KMS-11 (cell line): ENCODE measurements at regions not wholly inside any gene's neighbourhood (a gene's known extent, or its start where the extent isn't known, plus 50 kb on each side); places are given as distances from the start of the nearest gene placed in this dataset.

ENCODE experiments used
- H2AFZ ChIP-seq: fragments of 200-600 bp; sonication (generic); 2 replicates; pipeline ENCODE4 v1.6.1; 2016; ENCODE audit warnings: antibody characterized with exemption, mixed run types, low read depth
- H3K27ac ChIP-seq: fragments of 200-600 bp; sonication (generic); 2 replicates; pipeline ENCODE4 v1.6.1; 2016; ENCODE audit warnings: mild to moderate bottlenecking, mixed run types
- H3K27me3 ChIP-seq: fragments of 200-600 bp; sonication (generic); 2 replicates; pipeline ENCODE4 v1.6.1; 2017; ENCODE audit warnings: mild to moderate bottlenecking, low read depth, mixed run types, moderate library complexity; ENCODE audit not compliant: insufficient read depth
- H3K36me3 ChIP-seq: fragments of 200-600 bp; sonication (generic); 2 replicates; pipeline ENCODE4 v1.6.1; 2017; ENCODE audit warnings: mild to moderate bottlenecking, mixed run types; ENCODE audit not compliant: insufficient read depth
- H3K4me1 ChIP-seq: fragments of 200-600 bp; sonication (generic); 2 replicates; pipeline ENCODE4 v1.6.1; 2016; ENCODE audit warnings: mild to moderate bottlenecking, low read depth, mixed run types; ENCODE audit not compliant: poor library complexity, severe bottlenecking
- H3K4me2 ChIP-seq: fragments of 200-600 bp; sonication (generic); 2 replicates; pipeline ENCODE4 v1.7.0; 2016; ENCODE audit warnings: mild to moderate bottlenecking, mixed run types
- H3K4me3 ChIP-seq: fragments of 200-600 bp; sonication (generic); IDR thresholded peaks from 2 replicates; pipeline ENCODE4 v1.6.1; 2017; ENCODE audit warnings: low read depth, low read length, mixed read lengths; ENCODE audit not compliant: insufficient read depth
- H3K79me2 ChIP-seq: fragments of 200-600 bp; sonication (generic); 2 replicates; pipeline ENCODE4 v1.6.1; 2016; ENCODE audit warnings: low read depth, mixed run types; ENCODE audit not compliant: insufficient read depth
- H3K9ac ChIP-seq: fragments of 200-600 bp; sonication (generic); 2 replicates; pipeline ENCODE4 v1.6.1; 2016; ENCODE audit warnings: mild to moderate bottlenecking, mixed run types
- H4K20me1 ChIP-seq: fragments of 200-600 bp; sonication (generic); 2 replicates; pipeline ENCODE4 v1.6.1; 2016; ENCODE audit warnings: mild to moderate bottlenecking, mixed run types; ENCODE audit not compliant: insufficient read depth
- TF ChIP-seq, protein P1 (sequence below): fragments of 200-600 bp; sonication (generic); conservative IDR thresholded peaks from 2 replicates; pipeline ENCODE4 v1.6.1; 2017; ENCODE audit warnings: low read depth, mild to moderate bottlenecking, antibody characterized with exemption, low read length, moderate library complexity, mixed read lengths

DNA sequence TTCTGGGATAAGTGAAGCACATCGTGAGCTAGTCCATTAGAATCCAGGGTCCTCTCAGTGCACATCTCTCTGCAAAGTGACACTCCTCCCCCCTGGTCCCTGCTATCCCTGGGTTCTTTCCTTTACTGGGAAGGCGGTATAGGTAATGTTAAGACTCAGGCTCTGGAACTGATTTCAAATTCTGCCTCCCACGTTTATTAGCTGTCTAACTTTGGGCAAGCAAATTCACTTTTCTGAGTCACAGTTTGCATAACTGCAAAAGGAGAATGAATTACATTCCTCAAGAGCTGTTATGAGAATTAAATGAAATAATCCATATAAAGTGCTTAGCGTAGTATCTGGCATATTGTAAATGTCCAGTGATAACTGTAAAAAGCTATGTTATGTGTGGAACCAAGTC lies 168.1 kb upstream of the LRRN1 start:
- H3K4me1 ChIP-seq = peaks cover 7% of the 10 kb centered on the region
- H3K4me2 ChIP-seq = no peak overlapping the region
- no peak overlapping the region for H3K4me3 ChIP-seq
- no peaks in the 10 kb centered on the region for H3K79me2 ChIP-seq
- TF ChIP-seq, protein P1, sequence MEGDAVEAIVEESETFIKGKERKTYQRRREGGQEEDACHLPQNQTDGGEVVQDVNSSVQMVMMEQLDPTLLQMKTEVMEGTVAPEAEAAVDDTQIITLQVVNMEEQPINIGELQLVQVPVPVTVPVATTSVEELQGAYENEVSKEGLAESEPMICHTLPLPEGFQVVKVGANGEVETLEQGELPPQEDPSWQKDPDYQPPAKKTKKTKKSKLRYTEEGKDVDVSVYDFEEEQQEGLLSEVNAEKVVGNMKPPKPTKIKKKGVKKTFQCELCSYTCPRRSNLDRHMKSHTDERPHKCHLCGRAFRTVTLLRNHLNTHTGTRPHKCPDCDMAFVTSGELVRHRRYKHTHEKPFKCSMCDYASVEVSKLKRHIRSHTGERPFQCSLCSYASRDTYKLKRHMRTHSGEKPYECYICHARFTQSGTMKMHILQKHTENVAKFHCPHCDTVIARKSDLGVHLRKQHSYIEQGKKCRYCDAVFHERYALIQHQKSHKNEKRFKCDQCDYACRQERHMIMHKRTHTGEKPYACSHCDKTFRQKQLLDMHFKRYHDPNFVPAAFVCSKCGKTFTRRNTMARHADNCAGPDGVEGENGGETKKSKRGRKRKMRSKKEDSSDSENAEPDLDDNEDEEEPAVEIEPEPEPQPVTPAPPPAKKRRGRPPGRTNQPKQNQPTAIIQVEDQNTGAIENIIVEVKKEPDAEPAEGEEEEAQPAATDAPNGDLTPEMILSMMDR = no peak
- H3K27ac ChIP-seq = no peak overlapping the region
- H3K9ac ChIP-seq = no peak overlapping the region
- H3K27me3 ChIP-seq = no peaks in the 10 kb centered on the region
- H4K20me1 ChIP-seq = no peaks in the 10 kb centered on the region
- no peaks in the 10 kb centered on the region for H3K36me3 ChIP-seq
- no peak overlapping the region for H2AFZ ChIP-seq

DNA sequence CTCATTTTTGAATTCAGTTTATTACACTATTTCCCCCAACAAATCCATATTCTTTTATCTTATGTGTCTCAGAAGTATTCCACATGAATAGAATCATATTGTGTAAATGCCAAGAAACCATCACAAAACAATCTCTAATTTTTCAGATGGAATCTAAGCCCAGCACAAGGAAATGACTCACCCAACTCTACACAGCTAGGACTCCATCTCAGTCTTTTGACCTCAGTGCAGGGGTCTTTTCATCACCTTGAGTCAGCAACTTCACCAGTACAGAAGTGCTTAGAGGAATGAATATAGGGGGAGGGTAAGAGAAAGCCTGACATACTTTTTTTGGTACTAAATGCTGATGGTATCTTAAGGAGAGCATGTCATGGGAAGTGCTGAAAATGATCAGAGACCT lies 169.3 kb upstream of the LRRN1 start:
- H3K4me1 ChIP-seq = peaks cover 2% of the 10 kb centered on the region
- no peaks in the 10 kb centered on the region for H3K36me3 ChIP-seq
- H3K4me2 ChIP-seq = no peak overlapping the region
- no peak overlapping the region for H2AFZ ChIP-seq
- no peak overlapping the region for H3K27ac ChIP-seq
- no peaks in the 10 kb centered on the region for H3K27me3 ChIP-seq
- H3K4me3 ChIP-seq = no peak overlapping the region
- TF ChIP-seq, protein P1 = no peak
- no peaks in the 10 kb centered on the region for H3K79me2 ChIP-seq
- no peak overlapping the region for H3K9ac ChIP-seq
- no peaks in the 10 kb centered on the region for H4K20me1 ChIP-seq

DNA sequence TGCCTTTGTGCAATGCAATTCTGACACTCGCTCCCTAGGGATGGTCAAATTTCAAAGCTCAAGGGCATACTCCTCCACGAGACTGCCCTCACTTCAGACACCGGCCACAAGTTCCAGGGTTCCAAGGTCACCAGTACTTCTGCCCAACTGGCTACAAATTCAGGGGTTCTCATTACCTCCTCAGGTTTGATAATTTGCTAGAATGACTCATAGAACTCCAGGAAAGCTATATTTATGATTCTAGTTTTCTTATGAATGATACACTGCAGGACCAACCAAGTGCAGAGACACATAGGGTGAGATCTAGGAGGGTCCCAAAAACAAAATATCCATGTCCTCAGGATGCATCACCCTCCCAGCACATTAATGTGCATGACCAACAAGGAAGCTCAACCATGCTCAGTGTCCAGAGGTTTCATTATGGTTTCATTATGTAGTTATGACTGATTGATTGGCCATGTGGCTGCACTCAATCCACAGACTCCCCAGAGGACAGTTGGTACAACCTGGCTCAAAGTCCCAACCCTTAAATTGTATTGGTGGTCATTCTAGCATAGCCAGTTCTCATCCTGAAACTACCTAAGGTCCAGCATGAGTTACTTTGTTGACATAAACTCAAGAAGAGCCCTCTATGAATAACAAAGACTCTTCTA lies 170.4 kb upstream of the LRRN1 start:
- H3K27me3 ChIP-seq = no peaks in the 10 kb centered on the region
- no peak overlapping the region for H2AFZ ChIP-seq
- H4K20me1 ChIP-seq = no peaks in the 10 kb centered on the region
- no peak overlapping the region for H3K4me2 ChIP-seq
- TF ChIP-seq, protein P1 = no peak
- no peak overlapping the region for H3K9ac ChIP-seq
- H3K4me3 ChIP-seq = no peak overlapping the region
- no peaks in the 10 kb centered on the region for H3K4me1 ChIP-seq
- H3K36me3 ChIP-seq = no peaks in the 10 kb centered on the region
- no peak overlapping the region for H3K27ac ChIP-seq
- H3K79me2 ChIP-seq = no peaks in the 10 kb centered on the region

DNA sequence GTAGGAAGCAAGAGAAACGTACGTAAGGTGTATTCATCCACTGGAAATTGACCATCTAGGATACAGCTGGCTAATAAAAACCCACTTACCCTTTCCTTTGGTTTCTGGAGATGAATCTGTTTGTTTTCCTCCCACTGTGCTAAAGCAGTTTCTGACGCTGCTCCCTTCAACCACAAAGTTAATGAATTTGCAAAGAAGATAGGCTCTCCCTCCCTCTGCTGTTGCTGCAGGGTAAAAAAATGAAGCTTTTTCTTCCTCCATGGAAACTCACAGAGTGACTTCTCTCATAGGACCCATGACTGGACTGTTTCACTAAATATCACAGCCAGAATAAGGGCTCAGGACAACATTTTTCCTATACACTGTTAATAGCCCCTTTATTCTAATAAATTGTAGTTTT lies 172.1 kb upstream of the LRRN1 start:
- Histone ChIP-seq H3K9ac (no peak overlapping the region), H3K27ac (no peak overlapping the region), H3K79me2 (no peaks in the 10 kb centered on the region), H3K27me3 (no peaks in the 10 kb centered on the region), H3K4me1 (no peaks in the 10 kb centered on the region), H2AFZ (no peak overlapping the region), H3K4me3 (no peak overlapping the region), H3K4me2 (no peak overlapping the region), H3K36me3 (no peaks in the 10 kb centered on the region), H4K20me1 (no peaks in the 10 kb centered on the region)
- TF ChIP-seq, protein P1 = no peak
